ENCODE measurements at regions not wholly inside any gene's neighbourhood (a gene's known extent, or its start where the extent isn't known, plus 50 kb on each side); places are given as distances from the start of the nearest gene placed in this dataset. TPM values are rescaled to one million over a fixed set of nuclear protein-coding genes. Genes with fewer than 3 reads are reported as not detected.

DNA sequence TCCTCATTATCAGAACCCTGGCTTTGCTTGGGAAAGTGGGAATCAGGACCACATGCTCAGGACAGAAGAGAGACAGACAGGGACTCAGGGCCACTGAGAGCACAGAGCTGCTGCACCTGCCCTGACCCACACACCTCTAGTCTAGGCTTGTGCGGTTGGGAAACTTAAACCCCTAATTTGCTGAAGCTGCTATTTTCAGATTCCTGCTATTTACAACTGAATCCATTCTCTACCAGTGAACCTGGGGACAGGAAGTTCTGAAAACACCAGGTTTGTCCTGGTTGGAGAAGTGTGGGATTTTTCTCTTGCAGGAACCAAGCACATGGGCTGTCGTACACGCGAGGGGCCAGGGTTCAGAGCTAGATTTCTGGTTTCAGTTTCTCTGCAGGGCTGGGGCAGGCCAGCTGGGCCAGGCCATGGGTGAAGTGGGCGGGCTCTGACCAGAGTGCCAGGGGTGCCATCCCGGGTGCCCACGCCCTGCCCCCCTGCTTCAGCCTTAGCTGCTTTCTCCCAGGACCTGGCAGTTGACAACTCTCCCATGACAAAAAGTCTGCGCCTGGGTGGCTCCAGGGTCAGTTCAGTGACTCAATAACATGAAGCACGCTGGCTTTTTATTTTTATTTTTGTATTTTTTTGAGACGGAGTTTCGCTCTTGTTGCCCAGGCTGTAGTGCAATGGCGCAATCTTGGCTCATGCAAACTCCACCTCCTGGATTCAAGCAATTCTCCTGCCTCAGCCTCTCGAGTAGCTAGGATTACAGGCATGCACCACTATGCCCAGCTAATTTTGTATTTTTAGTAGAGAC, 51.3 kb upstream of the SLC1A4 start:
- TF ChIP-seq, protein P1, sequence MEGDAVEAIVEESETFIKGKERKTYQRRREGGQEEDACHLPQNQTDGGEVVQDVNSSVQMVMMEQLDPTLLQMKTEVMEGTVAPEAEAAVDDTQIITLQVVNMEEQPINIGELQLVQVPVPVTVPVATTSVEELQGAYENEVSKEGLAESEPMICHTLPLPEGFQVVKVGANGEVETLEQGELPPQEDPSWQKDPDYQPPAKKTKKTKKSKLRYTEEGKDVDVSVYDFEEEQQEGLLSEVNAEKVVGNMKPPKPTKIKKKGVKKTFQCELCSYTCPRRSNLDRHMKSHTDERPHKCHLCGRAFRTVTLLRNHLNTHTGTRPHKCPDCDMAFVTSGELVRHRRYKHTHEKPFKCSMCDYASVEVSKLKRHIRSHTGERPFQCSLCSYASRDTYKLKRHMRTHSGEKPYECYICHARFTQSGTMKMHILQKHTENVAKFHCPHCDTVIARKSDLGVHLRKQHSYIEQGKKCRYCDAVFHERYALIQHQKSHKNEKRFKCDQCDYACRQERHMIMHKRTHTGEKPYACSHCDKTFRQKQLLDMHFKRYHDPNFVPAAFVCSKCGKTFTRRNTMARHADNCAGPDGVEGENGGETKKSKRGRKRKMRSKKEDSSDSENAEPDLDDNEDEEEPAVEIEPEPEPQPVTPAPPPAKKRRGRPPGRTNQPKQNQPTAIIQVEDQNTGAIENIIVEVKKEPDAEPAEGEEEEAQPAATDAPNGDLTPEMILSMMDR (IDR thresholded peaks at IDR 0.05): no peak
- no peak for TF ChIP-seq POLR2A (IDR thresholded peaks at IDR 0.05)
- Histone ChIP-seq H3K9me3 (no peaks in the 10 kb centered on the region), H3K4me1 (no peaks in the 10 kb centered on the region), H3K36me3 (no peaks in the 10 kb centered on the region), H3K27me3 (no peaks in the 10 kb centered on the region), H3K27ac (no peak overlapping the region), H3K4me3 (no peak overlapping the region)
- no peak for DNase-seq
- intact Hi-C loops (cut with DNase I; ENCODE audit: low total_unique reads): no loop called here

DNA sequence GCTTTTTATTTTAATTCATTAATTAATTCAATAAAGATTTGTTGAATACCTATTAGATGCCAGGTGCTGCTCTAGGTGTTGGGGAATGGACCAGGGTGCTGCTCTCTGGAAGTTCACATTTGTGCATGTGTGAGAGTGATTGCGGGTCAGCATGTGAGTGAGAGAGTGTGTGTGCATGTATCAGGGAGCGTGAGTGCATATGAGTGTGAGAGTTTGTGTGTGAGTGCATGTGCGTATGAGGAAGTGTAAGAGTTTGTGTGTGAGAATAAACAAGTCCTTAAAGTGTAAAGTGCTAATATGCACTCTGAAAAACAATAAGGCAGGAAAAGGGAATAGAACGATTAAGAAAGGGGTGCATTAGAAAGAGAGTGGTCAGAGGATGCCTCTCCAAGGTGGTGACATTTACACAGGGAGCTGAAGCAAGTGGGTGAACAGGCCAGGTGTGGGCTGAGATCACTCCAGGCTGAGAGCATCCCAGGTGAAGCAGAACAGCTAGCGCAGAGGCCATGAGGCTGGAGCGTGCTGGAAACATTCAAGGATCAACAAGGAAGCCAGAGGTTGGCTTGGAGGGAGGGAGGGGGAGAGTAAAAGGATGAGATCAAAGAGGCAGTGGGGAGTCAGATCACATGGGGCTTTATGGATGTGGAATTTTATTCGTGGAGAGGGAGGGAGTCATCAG, 50.5 kb upstream of the SLC1A4 start:
- no peak for DNase-seq
- H3K36me3 ChIP-seq: no peaks in the 10 kb centered on the region
- H3K27ac ChIP-seq: no peak overlapping the region
- H3K4me1 ChIP-seq: no peaks in the 10 kb centered on the region
- no peaks in the 10 kb centered on the region for H3K9me3 ChIP-seq
- TF ChIP-seq, protein P1 (IDR thresholded peaks at IDR 0.05): no peak
- no peak for TF ChIP-seq POLR2A (IDR thresholded peaks at IDR 0.05)
- H3K27me3 ChIP-seq: no peaks in the 10 kb centered on the region
- H3K4me3 ChIP-seq: no peak overlapping the region
- intact Hi-C loops (cut with DNase I; ENCODE audit: low total_unique reads): no loop called here

DNA sequence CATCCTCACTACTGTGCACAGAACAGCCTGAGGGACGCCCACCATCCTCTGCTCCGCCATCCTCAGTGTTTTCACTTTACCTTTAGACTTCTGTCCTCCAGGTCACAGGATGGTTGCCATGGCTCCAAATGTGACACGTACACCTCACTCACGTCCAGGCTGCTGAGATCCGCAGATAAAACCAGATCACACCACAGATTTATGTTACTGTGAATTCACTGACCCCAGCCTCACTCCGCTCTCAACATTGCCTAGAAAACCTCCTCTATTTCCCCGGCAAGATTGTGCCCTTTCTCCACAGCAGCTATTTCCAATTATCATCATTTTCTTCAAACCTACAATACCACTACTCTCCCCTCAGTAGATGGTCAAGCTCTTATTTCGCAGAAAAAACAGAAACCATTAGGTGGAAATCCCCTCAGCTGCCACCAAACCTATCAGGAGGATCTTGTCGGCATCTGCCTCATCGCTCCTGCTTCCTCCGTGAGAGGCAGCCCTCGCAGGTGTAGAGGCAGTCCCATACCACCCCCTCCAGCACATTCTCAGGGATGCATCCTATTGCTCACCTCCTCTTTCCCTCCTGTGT, 49.8 kb upstream of the SLC1A4 start:
- TF ChIP-seq, protein P1 (IDR thresholded peaks at IDR 0.05): no peak
- intact Hi-C loops (cut with DNase I; ENCODE audit: low total_unique reads): no loop called here
- no peaks in the 10 kb centered on the region for H3K27me3 ChIP-seq
- no peak for DNase-seq
- no peak overlapping the region for H3K4me3 ChIP-seq
- H3K9me3 ChIP-seq: no peaks in the 10 kb centered on the region
- H3K27ac ChIP-seq: no peak overlapping the region
- H3K4me1 ChIP-seq: no peaks in the 10 kb centered on the region
- no peaks in the 10 kb centered on the region for H3K36me3 ChIP-seq

Small RNAs in the stretch of these regions (small RNA-seq; reads per million reads assigned to genes)
- gene RF00019: not detected
- gene RN7SL211P: not detected
- gene RN7SL341P: not detected
